ENCODE measurements at regions not wholly inside any gene's neighbourhood (a gene's known extent, or its start where the extent isn't known, plus 50 kb on each side); places are given as distances from the start of the nearest gene placed in this dataset.

DNA sequence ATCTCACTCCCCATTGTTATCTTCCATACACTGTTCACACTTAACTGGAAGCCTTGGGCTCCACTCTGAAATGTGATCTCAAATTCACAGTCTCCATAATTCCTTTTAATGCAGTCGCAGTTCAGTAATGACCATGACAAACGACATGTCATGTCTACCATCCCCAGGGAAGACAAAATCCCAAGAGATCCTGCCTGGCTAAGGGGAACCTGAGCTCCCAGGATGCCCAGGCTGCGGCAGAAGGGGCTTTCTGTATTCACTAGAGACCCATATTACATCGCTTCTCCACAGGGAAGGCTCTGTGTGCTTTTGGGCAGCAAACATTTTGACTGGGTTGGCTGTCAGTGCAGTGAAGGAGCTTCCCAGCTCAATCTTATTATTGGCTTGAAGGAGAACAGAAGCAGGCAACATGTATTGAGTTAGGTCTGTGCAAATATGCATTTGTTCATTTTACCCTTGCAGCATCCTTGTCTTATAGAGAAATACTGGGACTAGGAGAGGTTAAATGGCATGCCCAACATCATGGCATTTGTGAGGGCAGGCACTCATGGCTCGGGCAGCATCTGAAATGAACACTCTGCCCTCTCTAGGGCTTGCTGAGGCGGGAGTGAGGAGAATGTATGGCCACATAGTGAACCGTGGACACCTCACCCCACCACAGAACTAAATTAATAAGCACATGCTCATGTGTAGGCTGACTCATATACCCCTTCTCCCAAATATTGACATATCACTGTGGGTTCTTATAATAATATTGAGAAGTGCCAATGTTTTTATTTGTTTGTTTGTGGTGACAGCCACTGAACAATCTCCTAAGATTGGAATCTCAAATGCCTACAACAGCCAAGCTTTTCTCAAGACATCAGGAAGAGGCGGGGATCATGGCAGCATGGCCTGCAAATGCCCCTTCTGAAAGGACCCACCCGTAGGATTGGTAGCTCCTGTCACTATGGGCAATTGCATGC lies 141.6 kb upstream of the FOXB1 start:
- Histone ChIP-seq H3K79me2 (ENCODE audit: low read length) (no peaks in the 10 kb centered on the region), H3K27me3 (ENCODE audit: low read depth, low read length) (peaks cover 43% of the 10 kb centered on the region), H3K27ac (ENCODE audit: low read length) (no peak overlapping the region), H3K4me3 (ENCODE audit: low read length) (no peak overlapping the region), H2AFZ (ENCODE audit: low read depth, low read length) (no peak overlapping the region), H3K4me1 (ENCODE audit: low read length) (peaks cover 5% of the 10 kb centered on the region; the same call in 1 of the 2 replicates), H3K9me3 (ENCODE audit: insufficient read depth, low read length) (no peaks in the 10 kb centered on the region), H3K36me3 (replicated peaks; ENCODE audit: low read depth, low read length) (no peaks in the 10 kb centered on the region), H4K20me1 (ENCODE audit: insufficient read depth, low read length) (no peaks in the 10 kb centered on the region), H3K4me2 (ENCODE audit: low read length) (no peak overlapping the region), H3K9ac (ENCODE audit: low read length) (no peak overlapping the region)
- TF ChIP-seq, protein P1, sequence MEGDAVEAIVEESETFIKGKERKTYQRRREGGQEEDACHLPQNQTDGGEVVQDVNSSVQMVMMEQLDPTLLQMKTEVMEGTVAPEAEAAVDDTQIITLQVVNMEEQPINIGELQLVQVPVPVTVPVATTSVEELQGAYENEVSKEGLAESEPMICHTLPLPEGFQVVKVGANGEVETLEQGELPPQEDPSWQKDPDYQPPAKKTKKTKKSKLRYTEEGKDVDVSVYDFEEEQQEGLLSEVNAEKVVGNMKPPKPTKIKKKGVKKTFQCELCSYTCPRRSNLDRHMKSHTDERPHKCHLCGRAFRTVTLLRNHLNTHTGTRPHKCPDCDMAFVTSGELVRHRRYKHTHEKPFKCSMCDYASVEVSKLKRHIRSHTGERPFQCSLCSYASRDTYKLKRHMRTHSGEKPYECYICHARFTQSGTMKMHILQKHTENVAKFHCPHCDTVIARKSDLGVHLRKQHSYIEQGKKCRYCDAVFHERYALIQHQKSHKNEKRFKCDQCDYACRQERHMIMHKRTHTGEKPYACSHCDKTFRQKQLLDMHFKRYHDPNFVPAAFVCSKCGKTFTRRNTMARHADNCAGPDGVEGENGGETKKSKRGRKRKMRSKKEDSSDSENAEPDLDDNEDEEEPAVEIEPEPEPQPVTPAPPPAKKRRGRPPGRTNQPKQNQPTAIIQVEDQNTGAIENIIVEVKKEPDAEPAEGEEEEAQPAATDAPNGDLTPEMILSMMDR (IDR thresholded peaks at IDR 0.05; ENCODE audit: low read depth, low read length) = no peak
- TF ChIP-seq EZH2phosphoT487 (IDR thresholded peaks at IDR 0.05; ENCODE audit: low read depth) = no peak

DNA sequence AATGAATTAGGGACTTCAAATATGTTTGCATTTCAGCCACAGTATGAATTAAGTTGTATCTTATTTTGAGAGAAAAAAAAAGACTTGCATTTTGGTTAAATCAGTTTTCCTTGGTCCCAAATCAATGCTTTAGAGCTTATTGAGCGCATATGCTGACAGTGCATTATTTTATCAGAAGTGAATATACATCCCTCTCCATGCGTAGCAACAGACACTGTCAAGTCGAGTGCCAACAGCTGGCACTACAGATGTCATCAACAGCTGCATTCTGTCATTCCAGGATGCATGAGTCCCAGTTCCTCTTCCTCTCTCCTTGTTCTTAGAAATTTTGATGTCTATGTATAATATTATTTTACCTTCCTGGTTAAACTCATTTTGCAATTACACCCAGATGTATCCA lies 156.1 kb upstream of the FOXB1 start:
- H3K4me3 ChIP-seq (ENCODE audit: low read length) = no peak overlapping the region
- no peak overlapping the region for H3K4me2 ChIP-seq (ENCODE audit: low read length)
- H4K20me1 ChIP-seq (ENCODE audit: insufficient read depth, low read length) = no peaks in the 10 kb centered on the region
- no peak for TF ChIP-seq EZH2phosphoT487 (IDR thresholded peaks at IDR 0.05; ENCODE audit: low read depth)
- TF ChIP-seq, protein P1 (IDR thresholded peaks at IDR 0.05; ENCODE audit: low read depth, low read length) = no peak
- H3K36me3 ChIP-seq (replicated peaks; ENCODE audit: low read depth, low read length) = no peaks in the 10 kb centered on the region
- no peak overlapping the region for H3K9ac ChIP-seq (ENCODE audit: low read length)
- H3K4me1 ChIP-seq (ENCODE audit: low read length) = peaks cover 5% of the 10 kb centered on the region; the same call in 1 of the 2 replicates
- H3K27me3 ChIP-seq (ENCODE audit: low read depth, low read length) = peaks cover 41% of the 10 kb centered on the region
- no peaks in the 10 kb centered on the region for H3K79me2 ChIP-seq (ENCODE audit: low read length)
- no peak overlapping the region for H2AFZ ChIP-seq (ENCODE audit: low read depth, low read length)
- no peaks in the 10 kb centered on the region for H3K9me3 ChIP-seq (ENCODE audit: insufficient read depth, low read length)
- no peak overlapping the region for H3K27ac ChIP-seq (ENCODE audit: low read length)

DNA sequence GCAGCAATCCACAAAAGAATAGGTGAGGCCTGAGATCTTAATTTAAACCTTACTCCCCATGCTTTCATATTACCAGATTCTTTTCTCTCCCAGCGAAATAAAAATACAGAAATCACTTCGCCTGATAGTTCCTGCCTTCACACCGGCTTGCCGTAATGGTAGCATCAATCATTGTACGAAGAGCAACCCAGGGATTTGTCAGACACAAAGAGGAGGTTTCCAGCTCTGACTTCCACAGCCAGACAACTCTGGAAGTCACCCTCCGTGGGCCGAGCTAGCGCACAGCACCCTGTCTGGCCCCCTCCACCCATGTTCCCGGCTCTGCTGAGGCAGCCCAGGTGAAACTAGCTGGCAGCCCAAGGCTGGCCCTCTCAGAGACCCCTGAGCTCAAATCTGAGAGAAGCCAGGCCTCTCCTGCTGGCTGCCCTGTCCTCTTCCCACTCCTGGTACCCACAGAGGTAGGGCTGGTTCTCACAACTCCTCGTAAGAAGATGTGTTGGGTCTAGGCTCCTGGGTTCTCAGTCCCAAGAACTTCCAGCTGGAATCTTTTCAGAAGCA lies 156.9 kb upstream of the BNIP2 start:
- Histone ChIP-seq H3K27me3 (ENCODE audit: low read depth, low read length) (peaks cover 41% of the 10 kb centered on the region), H2AFZ (ENCODE audit: low read depth, low read length) (no peak overlapping the region), H3K4me3 (ENCODE audit: low read length) (no peak overlapping the region), H3K9ac (ENCODE audit: low read length) (no peak overlapping the region), H3K27ac (ENCODE audit: low read length) (no peak overlapping the region), H3K36me3 (replicated peaks; ENCODE audit: low read depth, low read length) (no peaks in the 10 kb centered on the region), H3K79me2 (ENCODE audit: low read length) (no peaks in the 10 kb centered on the region), H3K9me3 (ENCODE audit: insufficient read depth, low read length) (no peaks in the 10 kb centered on the region), H4K20me1 (ENCODE audit: insufficient read depth, low read length) (no peaks in the 10 kb centered on the region), H3K4me1 (ENCODE audit: low read length) (peaks cover 5% of the 10 kb centered on the region; the same call in 1 of the 2 replicates), H3K4me2 (ENCODE audit: low read length) (no peak overlapping the region)
- TF ChIP-seq EZH2phosphoT487 (IDR thresholded peaks at IDR 0.05; ENCODE audit: low read depth) = no peak
- TF ChIP-seq, protein P1 (IDR thresholded peaks at IDR 0.05; ENCODE audit: low read depth, low read length) = no peak

DNA sequence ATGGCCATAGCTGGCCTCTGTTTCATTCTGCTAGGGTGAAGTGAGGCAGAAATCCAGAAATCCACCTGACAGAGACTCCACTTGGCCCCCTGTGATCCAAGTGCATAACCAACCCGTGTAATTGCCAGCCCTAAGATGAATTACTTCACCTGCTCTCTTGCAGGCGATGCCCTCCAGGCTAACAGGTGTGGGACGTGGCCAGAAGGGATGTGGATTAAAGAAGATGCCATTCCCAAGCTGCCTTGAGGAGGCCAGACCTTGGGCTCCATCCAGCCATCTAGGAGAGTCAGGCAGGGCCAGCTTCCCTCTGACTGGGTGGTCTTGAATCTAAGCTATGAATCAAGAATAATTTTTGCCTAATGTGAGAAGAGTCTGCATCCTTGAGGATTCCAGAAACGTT lies 154.5 kb upstream of the BNIP2 start:
- TF ChIP-seq, protein P1 (IDR thresholded peaks at IDR 0.05; ENCODE audit: low read depth, low read length) = no peak
- TF ChIP-seq EZH2phosphoT487 (IDR thresholded peaks at IDR 0.05; ENCODE audit: low read depth) = no peak
- Histone ChIP-seq H4K20me1 (ENCODE audit: insufficient read depth, low read length) (no peaks in the 10 kb centered on the region), H3K4me1 (ENCODE audit: low read length) (peaks cover 5% of the 10 kb centered on the region; the same call in 1 of the 2 replicates), H3K79me2 (ENCODE audit: low read length) (no peaks in the 10 kb centered on the region), H2AFZ (ENCODE audit: low read depth, low read length) (no peak overlapping the region), H3K4me3 (ENCODE audit: low read length) (no peak overlapping the region), H3K27ac (ENCODE audit: low read length) (no peak overlapping the region), H3K9me3 (ENCODE audit: insufficient read depth, low read length) (no peaks in the 10 kb centered on the region), H3K36me3 (replicated peaks; ENCODE audit: low read depth, low read length) (no peaks in the 10 kb centered on the region), H3K4me2 (ENCODE audit: low read length) (no peak overlapping the region), H3K9ac (ENCODE audit: low read length) (no peak overlapping the region), H3K27me3 (ENCODE audit: low read depth, low read length) (peaks cover 27% of the 10 kb centered on the region)

All from OCI-LY3 (cell line).